HepG2 (cell line): ENCODE measurements at regions not wholly inside any gene's neighbourhood (a gene's known extent, or its start where the extent isn't known, plus 50 kb on each side); places are given as distances from the start of the nearest gene placed in this dataset.

Experiments used
- ATAC-seq: fragments of 200-7000 bp; cut with Tn5 transposase; 3 replicates; pipeline ENCODE4 v1.9.1; 2020; ENCODE audit warnings: mild to moderate bottlenecking, moderate library complexity
- BruUV-seq: library from RNA; stranded (reverse); fragments of 400-500 nt; replicated peaks from 2 replicates; lab custom pipeline; 2021; lab: Mats Ljungman, UMichigan
- CTCF ChIA-PET: fragments of 300-600 bp; formaldehyde crosslinking; extraction: SDS; loops from one replicate; lab custom pipeline; 2021; ENCODE audit warnings: low total read pairs, inconsistent platforms, low intra/inter-chr PET ratio; lab: Yijun Ruan, JAX
- POLR2A ChIA-PET: fragments of 350-600 bp; sonication (Branson Sonifier 250); formaldehyde crosslinking; loops from one replicate; lab custom pipeline; 2020; ENCODE audit warnings: antibody characterized with exemption, inconsistent platforms; lab: Yijun Ruan, JAX
- DNase-seq: peaks from one replicate; pipeline ENCODE4 v3.0.0-alpha.2; 2015; ENCODE audit warnings: low spot score
- FAIRE-seq: peaks from 3 replicates; lab custom pipeline; 2011; peaks lifted over from hg19 to GRCh38; lab: Jason Lieb, UNC
- H2AFZ ChIP-seq: one replicate; pipeline ENCODE4 v1.6.1; 2011; ENCODE audit warnings: low read length, inconsistent platforms
- H3K27ac ChIP-seq: fragments of 300-600 bp; 3 replicates; pipeline ENCODE4 v1.8.0; 2011; ENCODE audit warnings: mixed run types, mild to moderate bottlenecking, mixed read lengths, low read length, inconsistent platforms; ENCODE audit not compliant: insufficient read depth; ENCODE audit errors: extremely low read length
- H3K27me3 ChIP-seq, 2 experiments: fragments of 200-600 bp in 1 of 2; 2 replicates in 1 of 2; 3 replicates in 1 of 2; pipeline versions ENCODE4 v1.6.0 to v1.8.0; 2011; ENCODE audit warnings: low read length in 2 of 2, mild to moderate bottlenecking in 2 of 2, moderate library complexity in 2 of 2, inconsistent platforms in 1 of 2; ENCODE audit not compliant: insufficient read depth in 2 of 2, control insufficient read depth in 1 of 2
- H3K36me3 ChIP-seq, 2 experiments: fragments of 200-600 bp in 1 of 2; replicated peaks in 1 of 2; 2 replicates in 1 of 2; 3 replicates in 1 of 2; pipeline versions ENCODE4 v1.5.1 to v1.8.0; 2011; ENCODE audit warnings: low read length in 2 of 2, inconsistent platforms in 1 of 2; ENCODE audit not compliant: insufficient read depth in 2 of 2, control insufficient read depth in 1 of 2
- H3K4me1 ChIP-seq: 2 replicates; pipeline ENCODE4 v1.5.1; 2012; ENCODE audit warnings: low read length, inconsistent platforms; ENCODE audit not compliant: insufficient read depth
- H3K4me2 ChIP-seq: 2 replicates; pipeline ENCODE4 v1.6.0; 2011; ENCODE audit warnings: low read depth, low read length, inconsistent platforms
- H3K4me3 ChIP-seq, 3 experiments: fragments of 200-600 bp in 1 of 3; sonication (generic), shearing (Covaris generic) in 1 of 3; replicated peaks in 1 of 3; 2 replicates each; pipeline ENCODE4 v1.5.1; 2011 to 2016; ENCODE audit warnings: low read length in 3 of 3, inconsistent platforms in 2 of 3, low read depth in 2 of 3, mild to moderate bottlenecking in 2 of 3, control low read depth in 1 of 3, mixed read lengths in 1 of 3; ENCODE audit not compliant: insufficient read depth in 1 of 3
- H3K79me2 ChIP-seq: one replicate; pipeline ENCODE4 v1.6.1; 2011; ENCODE audit warnings: low read length, inconsistent platforms; ENCODE audit not compliant: insufficient read depth
- H3K9ac ChIP-seq: 2 replicates; pipeline ENCODE4 v1.6.0; 2011; ENCODE audit warnings: mild to moderate bottlenecking, low read depth, low read length, inconsistent platforms; ENCODE audit not compliant: insufficient read depth
- H3K9me3 ChIP-seq: 2 replicates; pipeline ENCODE4 v1.5.1; 2012; ENCODE audit warnings: mild to moderate bottlenecking, low read length
- H4K20me1 ChIP-seq: 2 replicates; pipeline ENCODE4 v1.6.0; 2011; ENCODE audit warnings: inconsistent platforms, mild to moderate bottlenecking, low read length, moderate library complexity; ENCODE audit not compliant: insufficient read depth
- CBX5 ChIP-seq: sonication (generic); formaldehyde crosslinking; IDR thresholded peaks from 2 replicates; pipeline ENCODE4 v1.4.0; 2020; ENCODE audit warnings: missing genetic modification reagents, borderline replicate concordance
- PCBP1 ChIP-seq: fragments of 200-400 bp; formaldehyde crosslinking; IDR thresholded peaks from 2 replicates; pipeline ENCODE4 v1.6.1; 2017; ENCODE audit warnings: mild to moderate bottlenecking, low read depth, low read length, borderline replicate concordance
- SRSF4 ChIP-seq: fragments of 200-400 bp; formaldehyde crosslinking; IDR thresholded peaks from one replicate; pipeline ENCODE4 v1.6.1; 2018; ENCODE audit warnings: mild to moderate bottlenecking, low read depth, low read length, moderate library complexity; ENCODE audit not compliant: poor library complexity, severe bottlenecking
- ZBTB4 ChIP-seq: sonication (generic); formaldehyde crosslinking; IDR thresholded peaks from 2 replicates; pipeline ENCODE4 v1.4.0; 2020; ENCODE audit warnings: missing genetic modification reagents, mild to moderate bottlenecking, borderline replicate concordance
- ZBTB42 ChIP-seq: sonication (generic); formaldehyde crosslinking; IDR thresholded peaks from 2 replicates; pipeline ENCODE4 v1.5.0; 2020; ENCODE audit warnings: mild to moderate bottlenecking, missing genetic modification reagents
- ZIK1 ChIP-seq: sonication (generic); formaldehyde crosslinking; IDR thresholded peaks from 2 replicates; pipeline ENCODE4 v1.5.0; 2020; ENCODE audit warnings: mild to moderate bottlenecking, low read depth, missing genetic modification reagents, borderline replicate concordance
- ZNF138 ChIP-seq: sonication (generic); formaldehyde crosslinking; IDR thresholded peaks from 2 replicates; pipeline ENCODE4 v1.5.0; 2020; ENCODE audit warnings: mild to moderate bottlenecking, low read depth, missing genetic modification reagents
- ZNF18 ChIP-seq: sonication (generic); formaldehyde crosslinking; IDR thresholded peaks from 2 replicates; pipeline ENCODE4 v1.8.0; 2022; ENCODE audit warnings: mild to moderate bottlenecking, missing genetic modification reagents; ENCODE audit not compliant: insufficient replicate concordance
- ZNF275 ChIP-seq: sonication (generic); formaldehyde crosslinking; IDR thresholded peaks from 2 replicates; pipeline ENCODE4 v1.8.0; 2022; ENCODE audit warnings: missing genetic modification reagents, mild to moderate bottlenecking, inconsistent platforms, borderline replicate concordance
- ZNF431 ChIP-seq: sonication (generic); formaldehyde crosslinking; IDR thresholded peaks from 2 replicates; pipeline ENCODE4 v1.9.0; 2022; ENCODE audit warnings: missing genetic modification reagents, low read depth, mild to moderate bottlenecking, borderline replicate concordance
- WGBS: methylation state at CpG from one replicate; pipeline ENCODE4 v1.1.6; 2017; ENCODE audit warnings: low lambda C conversion rate; 5-methylcytosine and 5-hydroxymethylcytosine counted together
- in situ Hi-C: cut with HindIII; loops from 2 replicates; pipeline ENCODE4 v1.10.0; 2017; ENCODE audit warnings: low pct_unique_long_range_greater_than_20kb; ENCODE audit not compliant: extremely low pct_ligation_motif_present
- intact Hi-C: fragments of 100-400 bp; cut with micrococcal nuclease; formaldehyde crosslinking; loops from one replicate; pipeline ENCODE4 v1.10.0; 2022; ENCODE audit not compliant: unreplicated experiment

- no peak for TF ChIP-seq SRSF4
- no peak for TF ChIP-seq ZNF138 (CRISPR knock-in tag)
- TF ChIP-seq, all 625 proteins: peak for 0
These were observed 271.4 kb downstream of the ENC1 start (continued) for GRCh38 chr5:74369173-74369572.

DNA sequence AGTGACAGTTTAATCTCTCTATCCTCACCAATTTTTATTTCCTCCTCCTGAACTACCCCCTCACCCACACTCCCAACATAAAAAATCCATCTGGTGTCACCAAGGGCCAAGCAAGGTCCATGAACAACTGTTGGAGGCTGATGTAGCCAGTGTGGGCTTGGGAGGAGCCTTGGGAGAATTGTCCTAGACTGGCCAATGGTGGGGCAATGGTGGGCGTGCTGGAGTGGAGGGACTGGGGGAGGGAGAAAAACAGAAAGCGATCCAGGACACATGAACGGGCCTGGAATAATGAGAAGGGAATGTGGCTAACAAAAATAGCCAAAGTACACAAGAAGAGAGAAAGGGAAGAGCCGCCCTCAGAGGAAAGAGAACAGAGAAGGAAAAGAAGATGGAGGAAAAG lies 272.6 kb downstream of the ENC1 start:
- TF ChIP-seq PCBP1, result no peak
- H3K27me3 ChIP-seq, result no peaks in the 10 kb centered on the region
- no peaks in the 10 kb centered on the region for H3K36me3 ChIP-seq
- POLR2A ChIA-PET, result no interaction called here
- no peak overlapping the region for H3K4me2 ChIP-seq
- in situ Hi-C loops, result no loop called here
- no peak overlapping the region for H3K4me3 ChIP-seq
- WGBS, result 43% methylated on average over 4 of the region's 4 CpGs
- H2AFZ ChIP-seq, result no peak overlapping the region
- no peaks in the 10 kb centered on the region for H4K20me1 ChIP-seq
- no peaks in the 10 kb centered on the region for H3K9me3 ChIP-seq
- no peak overlapping the region for H3K27ac ChIP-seq
- H3K9ac ChIP-seq, result no peak overlapping the region
- intact Hi-C loops, result no loop called here
- H3K79me2 ChIP-seq, result no peaks in the 10 kb centered on the region
- DNase-seq, result no peak
- BruUV-seq, result no TSS peak
- H3K4me1 ChIP-seq, result peaks cover 8% of the 10 kb centered on the region
- CTCF ChIA-PET, result no interaction called here
- no peak for ATAC-seq
- no peak for FAIRE-seq

DNA sequence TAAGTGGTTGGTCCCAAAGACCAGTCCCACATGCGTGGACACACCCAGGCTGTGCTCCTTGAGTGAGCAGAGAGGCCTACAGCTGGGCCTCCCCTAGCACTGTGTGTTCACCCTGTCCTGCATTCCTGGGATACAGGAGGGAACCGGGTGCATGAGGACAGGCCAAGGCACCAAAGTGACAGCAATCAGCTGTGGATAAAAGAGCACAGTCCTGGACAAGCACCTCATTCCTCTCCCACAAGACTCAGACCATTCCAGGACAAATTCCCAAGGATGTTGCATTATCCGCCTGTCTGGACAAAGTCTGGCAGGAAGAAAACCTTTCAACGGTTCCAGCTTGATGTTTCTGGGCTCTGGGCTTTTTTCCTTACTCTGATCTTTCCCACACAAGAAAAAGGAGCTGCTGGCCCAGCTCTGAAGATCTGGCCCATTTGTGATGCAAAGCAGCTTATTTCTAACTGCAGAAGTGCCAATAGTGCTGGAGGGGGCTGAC lies 273.2 kb downstream of the ENC1 start:
- no peak overlapping the region for H3K9ac ChIP-seq
- no peaks in the 10 kb centered on the region for H4K20me1 ChIP-seq
- H3K4me3 ChIP-seq, result no peak overlapping the region
- no TSS peak for BruUV-seq
- ChIA-PET POLR2A (no interaction called here), CTCF (no interaction called here)
- ATAC-seq, result no peak
- no peak for FAIRE-seq
- H3K9me3 ChIP-seq, result no peaks in the 10 kb centered on the region
- in situ Hi-C loops (no loop called here), intact Hi-C loops (no loop called here)
- H3K27ac ChIP-seq, result no peak overlapping the region
- no peaks in the 10 kb centered on the region for H3K36me3 ChIP-seq
- no peak overlapping the region for H2AFZ ChIP-seq
- no peaks in the 10 kb centered on the region for H3K79me2 ChIP-seq
- DNase-seq, result no peak
- no peak overlapping the region for H3K4me2 ChIP-seq
- peaks cover 15% of the 10 kb centered on the region for H3K4me1 ChIP-seq
- H3K27me3 ChIP-seq, result no peaks in the 10 kb centered on the region
- WGBS, result 10% methylated on average over 2 of the region's 4 CpGs
- TF ChIP-seq CBX5 (CRISPR knock-in tag), result no peak
- no peak for TF ChIP-seq ZNF275
- no peak for TF ChIP-seq ZNF431 (CRISPR knock-in tag)
- no peak for TF ChIP-seq ZBTB42 (CRISPR knock-in tag)
- TF ChIP-seq ZIK1 (CRISPR knock-in tag), result no peak
- no peak for TF ChIP-seq ZBTB4
- TF ChIP-seq ZNF18 (CRISPR knock-in tag), result no peak
